HG03064 (cell line): ENCODE measurements at regions not wholly inside any gene's neighbourhood (a gene's known extent, or its start where the extent isn't known, plus 50 kb on each side); places are given as distances from the start of the nearest gene placed in this dataset.

Source experiments
- ATAC-seq: cut with Tn5 transposase; IDR thresholded peaks from one replicate; pipeline ENCODE4 v1.9.1; 2021; ENCODE audit warnings: low read depth; ENCODE audit not compliant: unreplicated experiment

- ATAC-seq: no peak
These were observed 970.8 kb upstream of the TENM3 start for GRCh38 chr4:181272422-181272821.

- no peak for ATAC-seq
These were observed 964.3 kb upstream of the TENM3 start for GRCh38 chr4:181278941-181279340.

GRCh38 chr4:181281451-181281850, 961.8 kb upstream of the TENM3 start:
- ATAC-seq: no peak

GRCh38 chr4:181289198-181289597, 954.0 kb upstream of the TENM3 start:
- ATAC-seq: no peak

- ATAC-seq: no peak
These were observed 951.6 kb upstream of the TENM3 start for GRCh38 chr4:181291615-181292014.

- no peak for ATAC-seq
These were observed 950.2 kb upstream of the TENM3 start for GRCh38 chr4:181293014-181293413.

GRCh38 chr4:181293541-181293940, 949.7 kb upstream of the TENM3 start:
- ATAC-seq: no peak

GRCh38 chr4:181294421-181294820, 948.8 kb upstream of the TENM3 start:
- ATAC-seq: no peak

- ATAC-seq: no peak
These were observed 941.2 kb upstream of the TENM3 start for GRCh38 chr4:181301735-181302710.

- no peak for ATAC-seq
These were observed 935.4 kb upstream of the TENM3 start for GRCh38 chr4:181307824-181308223.

GRCh38 chr4:181308476-181309312, 934.5 kb upstream of the TENM3 start:
- ATAC-seq: no peak

GRCh38 chr4:181312066-181312465, 931.1 kb upstream of the TENM3 start:
- no peak for ATAC-seq

- ATAC-seq: no peak
These were observed 923.6 kb upstream of the TENM3 start for GRCh38 chr4:181319629-181320028.

- ATAC-seq: no peak
These were observed 920.1 kb upstream of the TENM3 start for GRCh38 chr4:181323061-181323460.

GRCh38 chr4:181330654-181331201, 912.5 kb upstream of the TENM3 start:
- ATAC-seq: no peak

GRCh38 chr4:181331214-181331613, 912.0 kb upstream of the TENM3 start:
- no peak for ATAC-seq

GRCh38 chr4:181345931-181346330, 897.3 kb upstream of the TENM3 start:
- no peak for ATAC-seq

- no peak for ATAC-seq
These were observed 892.4 kb upstream of the TENM3 start for GRCh38 chr4:181350615-181351415.

- no peak for ATAC-seq
These were observed 878.7 kb upstream of the TENM3 start for GRCh38 chr4:181364504-181364903.

GRCh38 chr4:181365671-181366070, 877.5 kb upstream of the TENM3 start:
- ATAC-seq: no peak
